ENCODE measurements at regions not wholly inside any gene's neighbourhood (a gene's known extent, or its start where the extent isn't known, plus 50 kb on each side); places are given as distances from the start of the nearest gene placed in this dataset.

DNA sequence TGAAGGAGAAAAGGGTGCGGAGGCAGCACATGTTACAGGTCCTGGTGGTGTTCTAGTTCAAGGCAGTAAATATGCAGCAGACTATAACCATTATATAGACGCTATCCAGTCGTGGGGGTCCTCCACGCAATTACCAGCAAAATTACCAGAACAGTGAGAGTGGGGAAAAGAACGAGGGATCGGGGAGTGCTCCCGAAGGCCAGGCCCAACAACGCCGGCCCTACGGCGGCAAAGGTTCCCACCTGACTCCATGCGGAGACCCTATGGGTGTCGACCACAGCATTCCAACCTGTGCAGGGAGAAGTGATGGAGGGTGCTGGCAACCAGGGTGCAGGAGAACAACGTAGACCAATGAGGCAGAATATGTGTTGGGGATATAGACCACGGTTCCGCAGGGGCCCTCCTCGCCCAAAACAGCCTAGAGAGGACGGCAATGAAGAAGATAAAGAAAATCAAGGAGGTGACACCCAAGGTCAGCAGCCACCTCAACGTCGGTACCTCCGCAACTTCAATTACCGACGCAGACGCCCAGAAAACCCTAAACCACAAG is 89.0 kb upstream of the TPM1 start (continued):
- TF ChIP-seq JUN (CRISPR knock-in tag; IDR thresholded peaks at IDR 0.05) = no peak

GRCh38 chr15:62957130-62957529 is 85.4 kb upstream of the TPM1 start:
- H3K36me3 Mint-ChIP-seq = no peaks in the 10 kb centered on the region
- POLR2A ChIA-PET = no interaction called here

More at GRCh38 chr15:62957130-62957529, 85.4 kb upstream of the TPM1 start:
- H3K27ac Mint-ChIP-seq = no peak overlapping the region
- TF ChIP-seq ZNF219 (CRISPR knock-in tag; IDR thresholded peaks at IDR 0.05; ENCODE audit: borderline replicate concordance) (no peak), ZNF532 (CRISPR knock-in tag; IDR thresholded peaks at IDR 0.05; ENCODE audit: borderline replicate concordance) (no peak), USF2 (CRISPR knock-in tag; IDR thresholded peaks at IDR 0.05) (no peak), IRF1 (CRISPR knock-in tag; IDR thresholded peaks at IDR 0.05) (no peak), ZNF512 (CRISPR knock-in tag; IDR thresholded peaks at IDR 0.05; ENCODE audit: borderline replicate concordance) (no peak)
- TF ChIP-seq, protein P1, sequence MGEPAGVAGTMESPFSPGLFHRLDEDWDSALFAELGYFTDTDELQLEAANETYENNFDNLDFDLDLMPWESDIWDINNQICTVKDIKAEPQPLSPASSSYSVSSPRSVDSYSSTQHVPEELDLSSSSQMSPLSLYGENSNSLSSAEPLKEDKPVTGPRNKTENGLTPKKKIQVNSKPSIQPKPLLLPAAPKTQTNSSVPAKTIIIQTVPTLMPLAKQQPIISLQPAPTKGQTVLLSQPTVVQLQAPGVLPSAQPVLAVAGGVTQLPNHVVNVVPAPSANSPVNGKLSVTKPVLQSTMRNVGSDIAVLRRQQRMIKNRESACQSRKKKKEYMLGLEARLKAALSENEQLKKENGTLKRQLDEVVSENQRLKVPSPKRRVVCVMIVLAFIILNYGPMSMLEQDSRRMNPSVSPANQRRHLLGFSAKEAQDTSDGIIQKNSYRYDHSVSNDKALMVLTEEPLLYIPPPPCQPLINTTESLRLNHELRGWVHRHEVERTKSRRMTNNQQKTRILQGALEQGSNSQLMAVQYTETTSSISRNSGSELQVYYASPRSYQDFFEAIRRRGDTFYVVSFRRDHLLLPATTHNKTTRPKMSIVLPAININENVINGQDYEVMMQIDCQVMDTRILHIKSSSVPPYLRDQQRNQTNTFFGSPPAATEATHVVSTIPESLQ (CRISPR knock-in tag; IDR thresholded peaks at IDR 0.05) = no peak
- CTCF ChIA-PET = no interaction called here
- no peak for DNase-seq (ENCODE audit: low spot score)
- no peak for ATAC-seq
- H3K4me3 Mint-ChIP-seq = no peak overlapping the region
- 0 out of 2 replicates have a peak, but pooled peaks cover 5% of the 10 kb centered on the region for H3K9me3 Mint-ChIP-seq
- no peaks in the 10 kb centered on the region; the same call in 1 of the 2 replicates for H3K27me3 Mint-ChIP-seq (ENCODE audit: low read depth)
- H3K4me1 Mint-ChIP-seq = peaks cover 13% of the 10 kb centered on the region
